Calu3 (cell line): ENCODE measurements at regions not wholly inside any gene's neighbourhood (a gene's known extent, or its start where the extent isn't known, plus 50 kb on each side); places are given as distances from the start of the nearest gene placed in this dataset.

Experiments
- BruUV-seq: library from RNA; stranded (reverse); fragments of 400-500 nt; replicated peaks from 2 replicates; lab custom pipeline; 2021; lab: Mats Ljungman, UMichigan
- CTCF ChIA-PET: fragments of 300-600 bp; sonication (Branson Sonifier 250); formaldehyde crosslinking; loops from one replicate; lab custom pipeline; 2022; ENCODE audit warnings: antibody characterized with exemption; lab: Charles Lee
- DNase-seq: peaks from one replicate; pipeline ENCODE4 v3.0.0; 2022
- H3K27ac Mint-ChIP-seq: one replicate; pipeline ENCODE4 v1.8.0; 2022; ENCODE audit warnings: mixed read lengths; ENCODE audit not compliant: unreplicated experiment
- H3K27me3 Mint-ChIP-seq: one replicate; pipeline ENCODE4 v1.8.0; 2022; ENCODE audit warnings: mixed read lengths; ENCODE audit not compliant: unreplicated experiment
- H3K36me3 Mint-ChIP-seq: one replicate; pipeline ENCODE4 v1.8.0; 2022; ENCODE audit warnings: mild to moderate bottlenecking, moderate library complexity, mixed read lengths; ENCODE audit not compliant: insufficient read depth, unreplicated experiment
- H3K4me1 Mint-ChIP-seq: one replicate; pipeline ENCODE4 v1.8.0; 2022; ENCODE audit warnings: mild to moderate bottlenecking, low read depth, mixed read lengths; ENCODE audit not compliant: unreplicated experiment
- H3K4me3 Mint-ChIP-seq: one replicate; pipeline ENCODE4 v1.8.0; 2022; ENCODE audit warnings: mild to moderate bottlenecking, low read depth, moderate library complexity, mixed read lengths; ENCODE audit not compliant: unreplicated experiment
- H3K9me3 Mint-ChIP-seq: one replicate; pipeline ENCODE4 v1.8.0; 2022; ENCODE audit warnings: low read depth, mixed read lengths; ENCODE audit not compliant: unreplicated experiment
- intact Hi-C: fragments of 100-400 bp; cut with micrococcal nuclease; formaldehyde crosslinking; loops from one replicate; pipeline ENCODE4 v1.10.0; 2022; ENCODE audit not compliant: unreplicated experiment
- TF ChIP-seq, protein P1 (sequence below): fragments of 200-600 bp; IDR thresholded peaks from one replicate; pipeline ENCODE4 v1.8.0; 2022; ENCODE audit warnings: antibody characterized with exemption; ENCODE audit not compliant: unreplicated experiment

DNA sequence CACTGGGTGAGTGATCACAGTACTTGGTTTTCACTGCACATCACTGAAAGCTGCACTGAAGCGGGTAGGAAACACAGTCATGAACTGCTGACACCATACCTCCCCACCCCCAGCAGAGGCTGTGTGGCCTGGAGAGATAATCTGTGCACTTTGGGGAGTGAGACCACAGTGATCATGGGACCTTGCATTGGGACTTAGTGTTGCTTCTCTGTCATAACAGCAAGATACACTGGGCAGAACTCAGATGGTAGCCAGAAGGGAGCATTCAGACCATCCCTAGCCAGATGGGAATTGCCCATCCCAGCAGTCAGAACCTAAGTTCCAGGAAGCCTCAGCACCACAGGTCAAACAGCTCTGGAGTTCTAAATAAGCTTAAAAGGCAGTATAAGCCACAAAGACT lies 346.4 kb upstream of the TMEM229A start:
- intact Hi-C loops, result no loop called here
- BruUV-seq, result no TSS peak
- Mint-ChIP-seq H3K4me3 (no peak overlapping the region), H3K27ac (no peak overlapping the region), H3K4me1 (no peaks in the 10 kb centered on the region), H3K9me3 (no peaks in the 10 kb centered on the region), H3K27me3 (no peaks in the 10 kb centered on the region), H3K36me3 (no peaks in the 10 kb centered on the region)
- TF ChIP-seq, protein P1, sequence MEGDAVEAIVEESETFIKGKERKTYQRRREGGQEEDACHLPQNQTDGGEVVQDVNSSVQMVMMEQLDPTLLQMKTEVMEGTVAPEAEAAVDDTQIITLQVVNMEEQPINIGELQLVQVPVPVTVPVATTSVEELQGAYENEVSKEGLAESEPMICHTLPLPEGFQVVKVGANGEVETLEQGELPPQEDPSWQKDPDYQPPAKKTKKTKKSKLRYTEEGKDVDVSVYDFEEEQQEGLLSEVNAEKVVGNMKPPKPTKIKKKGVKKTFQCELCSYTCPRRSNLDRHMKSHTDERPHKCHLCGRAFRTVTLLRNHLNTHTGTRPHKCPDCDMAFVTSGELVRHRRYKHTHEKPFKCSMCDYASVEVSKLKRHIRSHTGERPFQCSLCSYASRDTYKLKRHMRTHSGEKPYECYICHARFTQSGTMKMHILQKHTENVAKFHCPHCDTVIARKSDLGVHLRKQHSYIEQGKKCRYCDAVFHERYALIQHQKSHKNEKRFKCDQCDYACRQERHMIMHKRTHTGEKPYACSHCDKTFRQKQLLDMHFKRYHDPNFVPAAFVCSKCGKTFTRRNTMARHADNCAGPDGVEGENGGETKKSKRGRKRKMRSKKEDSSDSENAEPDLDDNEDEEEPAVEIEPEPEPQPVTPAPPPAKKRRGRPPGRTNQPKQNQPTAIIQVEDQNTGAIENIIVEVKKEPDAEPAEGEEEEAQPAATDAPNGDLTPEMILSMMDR, result no peak
- CTCF ChIA-PET, result no interaction called here
- DNase-seq, result no peak

DNA sequence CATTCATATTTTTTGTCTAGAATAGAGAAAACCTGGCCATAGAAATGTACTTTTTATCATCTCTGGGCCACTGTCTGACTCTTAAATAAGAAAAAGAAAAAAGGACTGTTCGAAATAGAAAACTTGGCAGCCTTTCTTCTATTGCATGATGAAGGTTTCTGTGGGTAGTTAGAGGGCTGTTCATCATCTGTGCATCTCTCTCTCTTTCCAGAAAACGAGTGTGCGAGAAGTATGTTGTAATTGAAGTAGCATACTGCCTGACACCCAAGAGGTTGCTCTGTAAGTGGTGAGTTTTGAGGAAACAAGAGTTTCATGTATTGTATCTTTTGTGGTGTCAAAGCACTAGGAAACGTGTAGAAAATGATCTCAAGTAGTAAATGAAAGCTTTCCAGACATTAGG lies 343.2 kb upstream of the TMEM229A start:
- Mint-ChIP-seq H3K27me3 (no peaks in the 10 kb centered on the region), H3K4me1 (no peaks in the 10 kb centered on the region), H3K9me3 (no peaks in the 10 kb centered on the region), H3K27ac (no peak overlapping the region), H3K36me3 (no peaks in the 10 kb centered on the region), H3K4me3 (no peak overlapping the region)
- no peak for DNase-seq
- intact Hi-C loops, result no loop called here
- no TSS peak for BruUV-seq
- CTCF ChIA-PET, result no interaction called here
- TF ChIP-seq, protein P1, result no peak

DNA sequence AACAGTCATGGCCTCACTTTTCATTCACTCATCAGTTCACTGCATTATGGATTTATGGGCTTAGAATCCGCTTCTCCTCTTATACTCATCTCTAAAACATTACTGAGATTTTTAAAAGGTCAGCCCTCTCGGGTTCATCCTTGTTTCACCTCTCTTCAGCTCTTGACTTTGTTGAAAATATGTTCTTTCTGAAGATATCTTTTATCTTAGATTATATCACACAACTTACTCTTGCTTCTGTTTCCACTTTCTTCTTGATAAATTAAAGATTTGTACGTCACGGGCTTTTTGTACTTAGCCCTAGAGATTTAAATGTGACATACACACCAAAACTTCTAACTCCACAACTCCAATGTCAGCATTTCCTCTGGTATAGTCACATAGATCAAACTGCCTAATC lies 342.5 kb upstream of the TMEM229A start:
- CTCF ChIA-PET, result no interaction called here
- no TSS peak for BruUV-seq
- intact Hi-C loops, result no loop called here
- TF ChIP-seq, protein P1, result no peak
- Mint-ChIP-seq H3K4me1 (no peaks in the 10 kb centered on the region), H3K4me3 (no peak overlapping the region), H3K36me3 (no peaks in the 10 kb centered on the region), H3K9me3 (no peaks in the 10 kb centered on the region), H3K27ac (no peak overlapping the region), H3K27me3 (no peaks in the 10 kb centered on the region)
- DNase-seq, result no peak

DNA sequence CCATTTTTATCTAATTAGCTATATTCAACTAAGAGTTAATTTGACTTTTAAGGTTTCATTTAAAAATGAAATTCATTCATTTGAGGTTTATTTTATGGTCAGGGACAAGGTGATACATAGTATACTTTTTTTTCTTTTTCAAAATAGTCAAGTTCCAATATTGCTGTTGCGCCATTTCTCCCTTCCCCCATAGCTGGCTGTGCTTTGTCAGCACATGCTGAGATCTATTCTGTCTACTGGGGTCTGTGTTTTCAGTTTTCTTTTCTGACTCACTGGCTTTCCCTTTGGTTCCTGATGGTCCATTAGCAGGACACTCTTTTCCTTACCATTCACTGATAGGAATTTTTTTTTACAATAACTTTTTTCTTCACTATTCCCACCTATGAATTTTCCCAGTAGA lies 336.4 kb upstream of the TMEM229A start:
- no TSS peak for BruUV-seq
- Mint-ChIP-seq H3K27ac (no peak overlapping the region), H3K9me3 (peaks cover under 1% of the 10 kb centered on the region), H3K27me3 (no peaks in the 10 kb centered on the region), H3K4me3 (no peak overlapping the region), H3K36me3 (no peaks in the 10 kb centered on the region), H3K4me1 (no peaks in the 10 kb centered on the region)
- intact Hi-C loops, result no loop called here
- TF ChIP-seq, protein P1, result no peak
- CTCF ChIA-PET, result no interaction called here
- no peak for DNase-seq

DNA sequence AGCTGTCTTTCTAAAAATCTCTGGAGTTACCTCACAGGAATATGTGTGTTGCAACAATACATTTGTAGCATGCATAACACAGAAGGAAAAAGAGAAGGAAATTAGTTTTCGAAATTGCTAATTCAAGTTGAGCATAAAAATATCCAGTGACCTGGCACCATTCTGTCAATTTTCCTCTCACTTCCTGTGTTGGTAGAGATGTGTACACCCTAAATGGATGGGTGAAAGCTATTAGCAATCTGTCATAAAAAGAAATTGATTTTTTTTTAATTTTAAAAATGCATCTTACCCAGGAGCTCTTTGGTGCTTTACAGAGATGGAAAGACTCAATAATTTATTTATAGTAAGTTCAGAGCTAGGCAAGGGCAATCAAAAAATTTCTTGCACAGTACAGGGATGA lies 333.3 kb upstream of the TMEM229A start:
- no peak overlapping the region for H3K27ac Mint-ChIP-seq
- no peaks in the 10 kb centered on the region for H3K27me3 Mint-ChIP-seq
- no peak overlapping the region for H3K4me3 Mint-ChIP-seq
- no TSS peak for BruUV-seq
- H3K9me3 Mint-ChIP-seq, result peaks cover 8% of the 10 kb centered on the region
- TF ChIP-seq, protein P1, result no peak
- intact Hi-C loops, result no loop called here
- H3K36me3 Mint-ChIP-seq, result no peaks in the 10 kb centered on the region
- H3K4me1 Mint-ChIP-seq, result no peaks in the 10 kb centered on the region
- CTCF ChIA-PET, result no interaction called here
- DNase-seq, result no peak
